UCSD-AML1 (cell line): ENCODE measurements at regions not wholly inside any gene's neighbourhood (a gene's known extent, or its start where the extent isn't known, plus 50 kb on each side); places are given as distances from the start of the nearest gene placed in this dataset.

ENCODE experiments used
- DNase-seq: peaks from one replicate; lab custom pipeline; 2025; ENCODE audit not compliant: unreplicated experiment; lab: John Stamatoyannopoulos, UW

DNA sequence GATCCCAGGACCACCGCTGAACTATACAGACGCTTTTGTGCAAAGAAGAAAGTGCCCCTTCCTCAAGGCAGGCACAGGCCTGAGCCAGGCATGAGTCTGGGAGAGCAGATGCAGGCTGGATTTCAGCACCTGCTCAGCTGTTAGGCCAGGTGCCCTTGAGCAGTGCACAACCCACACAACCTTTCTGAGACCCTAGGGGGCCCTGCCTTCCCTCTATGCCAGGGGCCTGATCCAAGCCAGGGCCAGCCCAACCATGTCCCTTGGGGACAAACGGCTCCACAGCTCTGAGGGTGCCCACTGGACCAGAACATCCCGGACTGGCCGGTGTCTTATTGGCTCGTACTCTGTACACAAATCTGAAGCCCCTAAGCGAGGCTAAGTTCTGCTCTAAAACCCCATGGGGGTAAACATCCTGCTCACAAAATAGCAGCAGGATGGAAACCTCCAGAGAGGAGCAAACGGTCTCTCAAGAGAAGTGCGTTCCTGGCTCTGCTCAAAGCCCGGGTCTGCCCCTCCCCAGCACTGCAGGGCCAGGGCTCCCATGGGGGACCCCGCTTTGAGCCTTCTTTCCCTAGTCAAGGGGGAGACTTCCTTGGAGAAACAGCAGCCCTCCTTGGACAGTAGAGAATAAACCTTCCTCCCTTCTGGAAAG, 275.1 kb downstream of the NPHP4 start:
- no peak for DNase-seq

GRCh38 chr1:5716126-5716525, 276.1 kb downstream of the NPHP4 start:
- no peak for DNase-seq

GRCh38 chr1:5713101-5714010, 278.9 kb downstream of the NPHP4 start:
- DNase-seq, result no peak

- no peak for DNase-seq
Observed at GRCh38 chr1:5711956-5712645, 280.1 kb downstream of the NPHP4 start.

DNA sequence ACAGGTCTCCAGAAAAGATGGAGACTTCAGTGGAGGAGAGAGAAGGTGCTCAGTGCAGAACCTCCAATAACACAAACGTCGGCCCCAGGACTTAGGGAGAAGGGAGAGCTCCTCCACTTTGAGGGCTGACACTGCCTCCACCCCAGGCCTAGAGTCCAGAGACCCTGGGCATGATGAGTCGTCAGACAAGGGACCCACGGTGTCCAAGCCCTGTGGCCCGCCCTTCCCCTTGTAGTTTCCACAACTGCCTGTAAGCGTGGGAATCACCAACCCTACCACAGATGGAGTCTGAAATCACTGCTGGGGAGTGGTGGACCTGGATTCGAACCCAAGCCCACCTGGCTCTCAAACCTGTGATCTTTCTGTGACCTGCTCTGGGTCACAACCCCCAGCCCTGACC, 281.1 kb downstream of the NPHP4 start:
- DNase-seq, result no peak

- no peak for DNase-seq
Observed at GRCh38 chr1:5709976-5710375, 282.2 kb downstream of the NPHP4 start.

- DNase-seq, result no peak
Observed at GRCh38 chr1:5709461-5709975, 282.7 kb downstream of the NPHP4 start.

DNA sequence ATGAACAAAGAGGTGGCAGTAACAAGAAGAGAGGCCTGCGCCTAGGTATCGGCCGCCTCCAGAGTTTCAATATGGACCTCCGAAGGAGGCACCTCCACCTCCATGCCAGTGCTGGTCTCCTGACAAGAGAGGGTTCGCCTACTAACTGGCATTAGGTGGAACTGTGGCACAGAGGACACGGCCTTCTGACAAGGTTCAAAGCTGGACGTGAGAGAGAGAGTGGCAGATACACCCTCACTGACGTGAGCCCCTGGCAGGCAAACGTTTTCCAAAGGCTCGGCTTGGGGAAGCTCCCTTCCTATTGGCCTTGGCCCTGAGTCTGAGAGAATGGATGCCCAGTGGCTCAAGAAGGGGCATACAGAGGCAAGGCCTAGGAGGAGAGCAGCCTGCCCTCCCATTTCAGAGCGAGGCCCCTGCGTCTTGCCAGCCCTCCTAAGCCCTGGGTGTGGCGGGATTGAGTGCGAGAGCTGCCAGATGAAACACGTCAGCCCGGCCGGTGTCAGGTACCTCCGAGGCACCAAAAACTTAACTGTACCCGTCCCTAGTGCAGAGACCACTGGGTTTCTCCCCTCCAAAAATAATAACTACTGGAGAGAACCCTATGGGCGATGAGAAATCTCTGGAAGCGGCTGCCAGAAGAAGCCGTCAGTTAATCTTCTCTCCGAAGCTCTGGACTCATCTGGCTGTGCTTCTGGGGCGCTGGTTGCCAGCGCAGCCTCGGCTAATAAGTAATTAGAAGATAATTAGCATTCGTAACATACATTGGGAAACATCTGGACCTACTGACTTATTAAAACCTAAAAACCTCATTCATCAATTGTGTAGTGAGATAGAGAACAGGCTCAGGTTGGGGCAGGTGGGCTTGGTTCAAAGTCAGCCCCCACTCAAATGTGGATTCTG, 283.6 kb downstream of the NPHP4 start:
- no peak for DNase-seq

GRCh38 chr1:5707566-5708345, 284.5 kb downstream of the NPHP4 start:
- no peak for DNase-seq

GRCh38 chr1:5706239-5706638, 286.0 kb downstream of the NPHP4 start:
- no peak for DNase-seq

GRCh38 chr1:5705751-5706150, 286.5 kb downstream of the NPHP4 start:
- no peak for DNase-seq

- DNase-seq, result no peak
Observed at GRCh38 chr1:5704561-5705514, 287.4 kb downstream of the NPHP4 start.

DNA sequence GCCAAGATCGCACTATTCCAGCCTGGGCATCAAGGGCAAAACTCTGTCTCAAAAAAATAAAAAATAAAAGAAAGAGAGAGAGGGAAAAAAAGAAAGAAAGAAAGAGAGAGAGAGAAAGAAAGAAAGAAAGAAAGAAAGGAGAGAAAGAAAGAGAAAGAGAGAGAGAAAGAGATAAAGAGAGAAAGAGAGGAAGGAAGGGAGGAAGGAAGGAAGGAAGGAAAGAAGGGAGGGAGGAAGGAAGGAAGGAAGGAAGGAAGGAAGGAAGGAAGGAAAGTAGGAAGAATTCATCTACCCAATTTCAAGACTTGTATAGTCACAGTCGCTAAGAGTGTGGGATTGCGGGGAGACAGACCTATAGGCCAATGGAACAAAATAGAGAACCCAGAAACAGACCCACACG, 290.6 kb downstream of the NPHP4 start:
- DNase-seq, result no peak

- no peak for DNase-seq
Observed at GRCh38 chr1:5693568-5693967, 298.7 kb downstream of the NPHP4 start.

- DNase-seq, result no peak
Observed at GRCh38 chr1:5692664-5693063, 299.6 kb downstream of the NPHP4 start.

GRCh38 chr1:5691795-5692509, 300.3 kb downstream of the NPHP4 start:
- DNase-seq, result no peak

- no peak for DNase-seq
Observed at GRCh38 chr1:5690898-5691297, 301.3 kb downstream of the NPHP4 start.

GRCh38 chr1:5690291-5690690, 301.9 kb downstream of the NPHP4 start:
- no peak for DNase-seq
